GM13976 (cell line): ENCODE measurements at regions not wholly inside any gene's neighbourhood (a gene's known extent, or its start where the extent isn't known, plus 50 kb on each side); places are given as distances from the start of the nearest gene placed in this dataset.

Experiments
- DNase-seq: peaks from one replicate; pipeline ENCODE4 v3.0.0; 2012; ENCODE audit warnings: low spot score
- in situ Hi-C: fragments of 300-500 bp; cut with MboI; formaldehyde crosslinking; loops from one replicate; pipeline ENCODE4 v1.12.0; 2022; ENCODE audit warnings: low sequenced_read_pairs, mixed read lengths, inconsistent platforms; ENCODE audit not compliant: unreplicated experiment
- TF ChIP-seq, protein P1 (sequence below): IDR thresholded peaks from 2 replicates; pipeline ENCODE4 v1.5.1; 2012; ENCODE audit warnings: borderline replicate concordance, mild to moderate bottlenecking; ENCODE audit not compliant: insufficient read depth; ENCODE audit errors: extremely low read depth, missing control alignments, control extremely low read depth

- DNase-seq, result no peak
- in situ Hi-C loops, result no loop called here
- TF ChIP-seq, protein P1, sequence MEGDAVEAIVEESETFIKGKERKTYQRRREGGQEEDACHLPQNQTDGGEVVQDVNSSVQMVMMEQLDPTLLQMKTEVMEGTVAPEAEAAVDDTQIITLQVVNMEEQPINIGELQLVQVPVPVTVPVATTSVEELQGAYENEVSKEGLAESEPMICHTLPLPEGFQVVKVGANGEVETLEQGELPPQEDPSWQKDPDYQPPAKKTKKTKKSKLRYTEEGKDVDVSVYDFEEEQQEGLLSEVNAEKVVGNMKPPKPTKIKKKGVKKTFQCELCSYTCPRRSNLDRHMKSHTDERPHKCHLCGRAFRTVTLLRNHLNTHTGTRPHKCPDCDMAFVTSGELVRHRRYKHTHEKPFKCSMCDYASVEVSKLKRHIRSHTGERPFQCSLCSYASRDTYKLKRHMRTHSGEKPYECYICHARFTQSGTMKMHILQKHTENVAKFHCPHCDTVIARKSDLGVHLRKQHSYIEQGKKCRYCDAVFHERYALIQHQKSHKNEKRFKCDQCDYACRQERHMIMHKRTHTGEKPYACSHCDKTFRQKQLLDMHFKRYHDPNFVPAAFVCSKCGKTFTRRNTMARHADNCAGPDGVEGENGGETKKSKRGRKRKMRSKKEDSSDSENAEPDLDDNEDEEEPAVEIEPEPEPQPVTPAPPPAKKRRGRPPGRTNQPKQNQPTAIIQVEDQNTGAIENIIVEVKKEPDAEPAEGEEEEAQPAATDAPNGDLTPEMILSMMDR, result no peak
These were observed 1450.1 kb downstream of the KCNT2 start for GRCh38 chr1:195158091-195158490.

DNA sequence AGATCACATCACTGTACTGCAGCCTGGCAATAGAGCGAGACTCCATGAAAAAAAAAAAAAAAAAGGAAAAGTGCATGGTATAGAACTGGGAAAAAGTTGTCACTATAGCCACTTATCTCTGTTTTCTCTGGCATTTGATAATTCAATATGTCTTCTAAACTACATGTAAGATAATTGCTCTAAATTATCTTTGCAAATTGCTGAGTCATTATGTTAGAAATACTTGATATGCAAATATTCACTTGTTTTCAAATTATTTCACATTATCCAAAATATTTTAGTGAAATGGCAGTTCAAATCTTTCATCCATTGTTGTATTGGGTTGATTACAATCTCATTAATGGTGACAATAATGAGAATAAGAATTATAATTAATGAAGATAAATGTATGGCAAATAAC is 1455.1 kb downstream of the KCNT2 start:
- no peak for DNase-seq
- in situ Hi-C loops, result no loop called here
- TF ChIP-seq, protein P1, result no peak

GRCh38 chr1:195150768-195151167 is 1457.5 kb downstream of the KCNT2 start:
- TF ChIP-seq, protein P1, result no peak
- in situ Hi-C loops, result no loop called here

GRCh38 chr1:195141294-195141693 is 1466.9 kb downstream of the KCNT2 start:
- DNase-seq, result no peak
- TF ChIP-seq, protein P1, result no peak
- in situ Hi-C loops, result no loop called here

More at GRCh38 chr1:195150768-195151167, 1457.5 kb downstream of the KCNT2 start:
- no peak for DNase-seq

GRCh38 chr1:195130598-195130997 is 1477.6 kb downstream of the KCNT2 start:
- TF ChIP-seq, protein P1, result no peak
- in situ Hi-C loops, result no loop called here
- DNase-seq, result no peak

DNA sequence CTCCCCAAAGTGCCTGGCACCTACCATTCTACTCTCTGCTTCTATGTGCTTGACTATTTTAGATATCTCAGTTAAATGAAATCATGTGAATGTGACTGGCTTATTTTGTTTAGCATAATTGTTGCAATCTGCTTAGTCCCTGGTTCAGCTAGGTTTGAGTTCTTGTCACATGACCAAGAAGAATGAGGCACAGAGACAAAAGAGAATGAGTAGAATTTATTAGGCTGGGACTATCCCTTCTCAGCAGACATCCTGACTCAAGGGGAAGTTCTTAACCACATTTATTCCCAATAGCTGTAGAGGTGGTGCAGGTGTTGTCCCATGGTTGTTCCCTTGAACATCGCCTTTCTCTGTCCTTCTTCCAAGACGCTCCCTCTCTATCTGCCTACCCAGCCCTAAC is 1485.7 kb downstream of the KCNT2 start:
- in situ Hi-C loops, result no loop called here
- TF ChIP-seq, protein P1, result no peak
- DNase-seq, result no peak

DNA sequence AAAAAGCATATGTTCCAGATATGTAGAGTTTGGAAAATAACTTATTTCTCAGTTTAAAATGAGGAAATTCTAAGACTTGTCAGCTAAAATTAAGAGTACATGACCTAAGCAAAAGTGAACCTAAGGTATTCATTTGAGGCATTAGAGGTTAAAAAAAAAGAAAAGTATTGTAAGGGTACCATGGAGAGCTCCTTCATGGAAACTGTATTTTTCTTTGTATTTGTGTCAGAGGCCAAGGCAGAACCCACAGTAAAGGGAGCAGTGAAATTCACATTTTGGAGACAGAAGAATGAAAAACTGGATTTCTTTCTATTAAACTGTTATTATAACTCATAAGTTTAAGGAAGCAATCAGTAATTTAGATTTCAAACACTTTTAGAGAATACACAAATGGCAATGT is 1494.8 kb downstream of the KCNT2 start:
- in situ Hi-C loops, result no loop called here
- DNase-seq, result no peak
- TF ChIP-seq, protein P1, result no peak
